ENCODE measurements at regions not wholly inside any gene's neighbourhood (a gene's known extent, or its start where the extent isn't known, plus 50 kb on each side); places are given as distances from the start of the nearest gene placed in this dataset.

DNA sequence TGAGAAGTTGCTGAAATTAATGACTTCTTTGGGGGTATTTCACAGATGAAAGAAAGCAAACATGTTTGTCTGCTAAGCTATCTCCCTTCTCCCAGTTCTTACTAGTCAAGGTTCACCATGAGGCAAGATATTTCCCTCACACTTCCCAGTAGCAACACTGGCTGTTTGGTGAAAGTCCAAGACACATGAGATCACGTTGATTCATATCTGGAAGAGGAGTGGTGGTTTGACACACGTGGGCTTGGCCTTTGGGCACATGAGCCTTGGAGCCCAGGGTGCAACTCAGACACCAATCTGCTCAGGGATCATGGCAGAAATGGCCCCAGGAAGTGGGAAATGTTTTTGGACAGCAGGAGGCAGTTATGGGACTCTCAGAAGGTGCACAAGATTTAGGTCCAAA, 66.1 kb upstream of the APCDD1 start:
- DNase-seq (ENCODE audit: low spot score) = no peak

DNA sequence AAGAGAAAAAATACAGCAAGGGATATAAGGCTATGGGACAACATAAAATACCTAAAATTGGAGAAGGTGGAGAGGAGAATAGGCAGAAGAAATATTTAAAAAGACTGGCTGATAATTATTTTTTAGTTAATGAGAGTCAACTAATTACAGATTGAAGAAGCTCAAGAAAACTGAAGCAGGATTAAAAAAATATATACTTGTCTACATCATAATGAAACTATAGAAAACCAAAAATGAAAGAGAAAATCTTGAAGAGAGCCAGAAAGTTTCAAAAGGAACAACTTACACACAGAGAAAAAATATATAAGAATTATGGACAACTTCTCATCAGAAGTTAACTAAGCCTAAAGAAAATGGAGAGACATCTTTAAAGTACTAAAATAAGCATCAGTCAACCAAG, 62.9 kb upstream of the APCDD1 start:
- no peak for DNase-seq (ENCODE audit: low spot score)

DNA sequence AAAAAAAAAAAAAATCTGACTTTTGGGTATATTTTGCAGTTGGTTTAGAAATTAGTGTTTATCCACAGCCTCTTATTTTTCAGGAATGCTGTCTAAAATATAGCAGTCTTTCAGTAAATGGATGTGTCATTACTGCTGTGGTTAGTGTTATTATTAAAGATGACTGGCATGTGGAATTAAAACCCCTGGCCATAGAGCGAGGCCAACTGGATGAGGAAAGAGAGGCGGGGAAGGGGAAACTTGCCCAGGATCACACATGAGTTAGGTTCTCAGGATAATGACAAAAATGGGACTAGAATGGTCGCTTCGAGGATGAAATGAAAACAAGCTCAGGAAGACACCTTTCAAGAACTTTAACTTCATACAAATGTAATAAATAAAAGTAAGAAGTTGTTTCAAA, 57.4 kb upstream of the APCDD1 start:
- no peak for DNase-seq (ENCODE audit: low spot score)

DNA sequence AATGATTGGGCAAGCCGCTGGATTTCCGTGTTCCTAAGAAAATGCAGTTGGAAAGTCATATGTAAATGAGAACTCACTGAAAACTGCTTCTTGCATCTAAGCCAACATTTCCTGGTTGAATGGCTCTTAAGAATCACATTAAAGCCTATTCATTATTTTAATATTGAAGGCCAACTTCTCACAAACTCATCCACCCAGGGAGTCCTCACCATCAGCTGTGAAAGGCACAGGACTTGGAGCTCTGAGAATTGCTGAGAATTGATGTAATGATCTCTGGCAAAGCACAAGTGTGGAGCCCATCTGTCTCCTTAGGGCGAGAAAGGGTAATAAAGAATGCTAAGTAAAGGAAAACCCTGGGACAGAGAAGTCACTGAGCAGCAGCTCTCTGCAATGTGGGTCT, 55.9 kb upstream of the APCDD1 start:
- no peak for DNase-seq (ENCODE audit: low spot score)

DNA sequence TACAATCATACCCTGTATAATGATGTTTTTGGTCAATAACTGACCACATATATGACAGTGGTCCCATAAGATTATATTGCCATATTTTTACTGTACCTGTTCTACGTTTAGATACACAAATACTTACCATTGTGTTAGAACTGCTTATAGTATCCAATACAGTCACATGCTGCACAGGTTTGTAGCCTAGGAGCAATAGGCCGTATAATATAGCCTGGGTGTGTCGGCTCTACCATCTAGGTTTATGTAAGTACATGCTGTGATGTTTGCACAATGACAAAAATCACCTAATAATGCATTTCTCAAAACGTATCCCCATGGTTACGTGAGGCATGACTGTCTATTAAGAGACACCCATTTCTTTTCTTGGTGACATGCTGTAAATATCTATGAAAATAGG, 55.0 kb upstream of the APCDD1 start:
- DNase-seq (ENCODE audit: low spot score) = no peak

DNA sequence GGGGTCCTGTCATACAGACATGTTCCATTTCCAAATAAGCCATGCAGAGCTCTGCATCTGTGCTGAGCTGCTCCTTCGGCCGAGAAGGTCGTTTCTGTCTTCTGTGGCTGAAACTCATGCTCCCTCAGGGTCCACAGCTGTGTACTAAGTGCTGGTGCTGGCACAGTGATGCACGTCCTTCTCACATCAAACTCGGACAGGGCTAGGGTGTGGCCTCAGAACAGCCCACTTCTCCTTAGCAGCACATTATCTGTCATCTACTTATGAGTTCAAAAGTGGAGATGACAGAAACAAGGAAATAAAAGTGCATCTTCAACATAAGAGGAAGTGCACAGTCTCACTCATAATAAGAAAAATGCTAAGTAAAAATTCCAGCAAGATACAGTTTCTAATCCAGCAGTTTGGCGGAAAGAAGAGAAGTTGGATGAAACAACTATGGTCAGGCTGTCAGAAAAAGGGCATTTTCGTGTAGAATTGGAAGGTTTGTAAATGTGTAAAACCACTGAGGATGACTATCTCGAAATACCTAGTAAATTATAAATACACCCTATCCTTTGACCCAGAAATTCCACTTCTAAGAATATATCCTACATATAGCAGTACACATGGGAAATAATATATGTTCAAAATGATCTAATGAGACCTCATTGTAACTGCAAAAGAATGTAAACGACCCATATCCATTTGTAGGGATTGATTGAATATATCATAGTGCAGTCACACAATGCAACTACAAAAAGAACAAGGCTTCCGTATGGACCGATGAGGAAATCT, 53.7 kb upstream of the APCDD1 start:
- no peak for DNase-seq (ENCODE audit: low spot score)

DNA sequence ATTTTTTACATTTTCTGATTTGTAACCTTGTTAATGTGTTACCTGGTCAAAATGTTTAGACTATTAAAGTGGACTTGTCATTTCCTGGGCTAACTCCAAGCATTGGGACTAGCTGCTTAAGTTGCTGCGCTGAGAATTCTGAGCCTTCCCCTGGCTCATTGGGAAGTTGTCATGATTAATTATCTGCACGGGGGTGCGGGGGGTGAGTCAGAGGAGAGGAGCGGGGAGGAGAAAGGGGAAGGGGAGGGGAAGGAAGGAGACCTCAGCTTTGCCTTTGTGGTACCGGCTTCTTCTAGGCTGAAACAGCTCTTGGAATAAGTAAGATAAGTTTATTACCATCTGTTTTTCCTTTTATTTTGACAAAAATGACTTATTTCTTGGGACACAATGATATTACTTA, 52.9 kb upstream of the APCDD1 start:
- DNase-seq (ENCODE audit: low spot score) = no peak

DNA sequence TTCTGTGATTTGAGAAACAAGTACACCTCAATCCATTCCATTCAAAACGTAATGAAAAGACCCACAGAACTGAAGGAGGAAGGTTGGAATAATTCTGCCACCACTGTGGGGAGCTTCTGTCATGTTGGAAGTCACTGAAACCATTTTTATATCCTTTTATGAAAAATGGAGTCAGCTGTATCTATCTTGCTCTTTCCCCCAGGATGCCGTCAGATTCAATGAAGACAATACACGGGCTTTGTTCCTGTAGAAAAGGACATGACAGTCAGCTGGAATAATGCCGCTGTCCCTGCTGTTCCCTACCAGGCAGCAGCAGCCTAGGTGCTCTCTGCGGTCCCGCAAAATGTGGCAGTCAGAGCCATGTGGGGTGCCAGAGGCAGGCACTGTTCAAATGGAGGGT, 52.5 kb upstream of the APCDD1 start:
- no peak for DNase-seq (ENCODE audit: low spot score)

DNA sequence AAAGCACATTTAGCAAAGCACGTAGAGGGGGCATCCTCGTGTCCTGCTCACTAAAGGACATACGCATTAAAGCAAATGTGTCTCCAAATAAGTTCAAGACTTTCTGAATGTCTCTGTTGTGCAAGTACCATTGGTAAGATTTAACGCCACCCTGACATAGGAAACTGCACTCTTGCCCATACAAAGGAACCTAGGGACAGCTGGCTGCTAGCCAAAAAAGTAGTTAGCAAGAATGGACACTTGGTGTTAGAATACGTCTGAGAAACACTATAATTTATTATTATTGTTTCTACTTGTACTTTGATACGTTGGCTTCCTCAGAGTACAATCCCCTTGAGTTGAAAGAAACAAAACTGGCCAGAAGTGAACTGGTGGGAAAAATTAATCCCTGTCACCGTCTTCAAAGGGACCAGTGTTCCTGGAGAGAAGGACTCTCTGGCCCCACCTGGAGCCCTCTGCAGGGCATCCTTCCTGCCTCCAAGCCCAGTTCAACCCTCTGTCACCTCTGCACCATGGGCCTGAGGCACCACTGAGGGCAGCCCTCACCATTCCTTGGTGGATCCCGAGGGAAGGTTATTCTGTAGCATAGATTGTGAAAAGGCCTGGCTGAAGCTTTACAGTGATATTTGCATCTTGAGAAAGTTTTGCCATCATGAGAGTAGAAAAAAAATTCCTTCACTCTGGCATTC, 51.4 kb upstream of the APCDD1 start:
- DNase-seq (ENCODE audit: low spot score) = no peak

DNA sequence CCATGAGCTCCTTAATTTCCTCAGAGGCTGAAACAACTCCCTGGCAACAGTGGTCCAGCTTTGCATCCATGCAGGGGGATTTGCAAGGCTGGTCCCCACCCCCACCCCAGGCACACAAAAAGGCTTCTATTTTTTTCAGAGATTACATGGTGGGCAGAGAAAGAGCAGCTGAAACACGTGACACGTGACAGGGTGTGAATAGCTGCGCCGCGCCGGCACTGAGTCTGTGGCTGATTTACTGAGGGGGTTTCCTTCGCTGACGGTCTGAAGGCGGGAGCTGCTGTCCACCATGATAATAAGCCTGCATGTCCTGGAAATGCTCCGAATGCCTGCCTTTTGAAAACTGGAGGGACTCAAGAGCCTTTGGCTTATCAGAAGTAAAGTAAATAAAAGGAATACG, 50.7 kb upstream of the APCDD1 start:
- DNase-seq (ENCODE audit: low spot score) = no peak

DNA sequence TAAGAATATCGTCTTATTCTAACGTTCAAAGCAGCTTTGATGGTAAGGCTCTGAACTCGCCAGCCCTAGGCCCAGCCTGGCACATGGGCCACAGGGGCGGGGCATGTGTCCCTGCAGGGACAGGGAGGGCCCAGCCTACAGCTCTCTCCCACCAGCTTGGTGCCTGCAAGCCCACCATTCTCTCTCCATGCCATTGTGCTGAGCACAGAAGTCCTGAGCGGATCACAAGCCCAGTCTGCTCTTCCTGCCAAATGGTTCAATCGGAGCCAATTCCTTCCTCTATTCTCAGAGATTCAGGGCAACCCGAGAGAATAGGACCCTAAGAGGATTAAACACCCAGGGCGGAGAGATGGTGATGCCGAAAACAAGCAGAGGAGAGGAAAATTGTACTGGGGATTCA, 50.3 kb upstream of the APCDD1 start:
- DNase-seq (ENCODE audit: low spot score) = no peak

Data from hematopoietic multipotent progenitor cell treated with erythropoietin and hydrocortisone succinate and interleukin-3 and kit ligand, for 17 days (in vitro differentiated cells).